NCI-H446 treated with DMSO at 0.1 percent for 48 hours (cell line): ENCODE measurements at regions not wholly inside any gene's neighbourhood (a gene's known extent, or its start where the extent isn't known, plus 50 kb on each side); places are given as distances from the start of the nearest gene placed in this dataset.

Experiments
- DNase-seq: peaks from one replicate; lab custom pipeline; 2025; lab: John Stamatoyannopoulos, UW

DNA sequence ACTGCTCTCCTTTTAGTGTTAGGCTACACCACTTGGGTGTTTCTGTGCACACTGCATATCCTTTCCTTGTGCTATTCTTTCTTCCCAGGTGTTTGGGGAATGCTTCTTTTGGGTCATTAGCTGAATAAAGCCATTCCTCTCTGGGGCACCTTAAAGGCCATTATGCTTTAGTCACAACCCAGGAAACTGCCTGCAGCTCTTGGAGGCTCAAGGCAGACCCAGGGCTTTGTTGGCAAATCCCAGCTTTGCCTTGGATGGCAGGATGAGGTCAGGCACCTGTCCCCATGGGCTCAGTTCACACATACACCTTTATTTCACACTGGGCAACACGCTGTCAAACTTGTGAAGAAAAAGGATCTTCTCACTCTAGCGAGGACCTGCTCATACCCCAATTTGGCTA lies 460.6 kb downstream of the CCSER2 start:
- no peak for DNase-seq

DNA sequence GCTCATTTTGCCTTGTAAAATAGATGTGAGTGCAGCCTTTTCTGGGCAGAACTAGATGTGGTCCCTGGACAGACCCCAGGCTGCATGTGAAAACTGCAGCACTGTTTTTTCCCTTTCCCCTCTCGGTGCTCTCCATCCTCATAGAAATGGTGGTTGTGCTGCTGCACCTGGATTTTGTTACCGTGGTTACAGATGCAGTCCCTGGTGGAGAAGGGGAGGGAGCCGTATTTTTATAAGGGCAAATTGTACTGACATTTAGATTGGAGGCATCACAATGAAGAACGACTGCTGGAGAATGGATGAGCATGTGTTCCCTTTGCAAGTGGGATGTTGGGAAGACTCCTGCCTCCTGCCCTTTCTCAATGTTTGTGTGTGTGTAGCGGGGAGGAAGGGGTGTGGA lies 469.9 kb downstream of the CCSER2 start:
- DNase-seq, result no peak

DNA sequence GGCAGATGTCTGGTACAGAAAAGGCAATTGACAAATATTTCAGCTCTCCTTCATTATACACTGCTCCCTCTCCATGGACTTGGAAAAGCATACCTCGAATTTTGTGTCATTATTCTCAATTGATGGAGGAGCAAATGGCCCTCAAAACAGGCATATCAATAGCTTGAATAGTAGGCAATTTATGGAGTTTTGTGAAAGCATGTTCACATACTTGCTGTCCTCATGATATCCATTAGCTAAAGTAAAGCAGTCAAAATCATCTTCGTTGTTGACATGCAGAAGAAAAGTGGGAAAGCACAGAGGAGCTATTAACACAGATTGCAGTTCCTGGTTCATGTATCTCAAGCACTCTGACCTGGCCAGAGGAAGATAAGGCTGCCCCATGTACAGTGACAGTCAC lies 472.8 kb downstream of the CCSER2 start:
- DNase-seq, result no peak

DNA sequence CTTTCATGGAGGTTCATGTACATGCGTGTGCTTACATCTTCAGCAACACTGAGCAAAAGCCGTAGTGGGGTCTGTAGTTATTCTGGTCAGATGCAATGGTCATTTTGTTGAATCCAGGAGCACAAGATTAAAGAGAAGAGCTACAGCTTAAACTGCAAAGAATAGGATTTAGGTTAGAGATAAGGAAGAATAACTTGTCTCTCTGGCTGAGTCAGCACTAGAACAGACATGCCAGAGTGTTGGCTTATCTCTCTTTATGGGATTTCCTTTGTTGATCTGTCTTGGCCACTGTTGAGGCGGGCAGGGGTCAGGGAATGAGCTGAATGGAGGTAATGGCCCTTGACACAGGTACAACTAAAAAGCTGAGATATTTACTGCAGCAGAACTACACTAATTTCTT lies 473.5 kb downstream of the CCSER2 start:
- DNase-seq, result no peak

DNA sequence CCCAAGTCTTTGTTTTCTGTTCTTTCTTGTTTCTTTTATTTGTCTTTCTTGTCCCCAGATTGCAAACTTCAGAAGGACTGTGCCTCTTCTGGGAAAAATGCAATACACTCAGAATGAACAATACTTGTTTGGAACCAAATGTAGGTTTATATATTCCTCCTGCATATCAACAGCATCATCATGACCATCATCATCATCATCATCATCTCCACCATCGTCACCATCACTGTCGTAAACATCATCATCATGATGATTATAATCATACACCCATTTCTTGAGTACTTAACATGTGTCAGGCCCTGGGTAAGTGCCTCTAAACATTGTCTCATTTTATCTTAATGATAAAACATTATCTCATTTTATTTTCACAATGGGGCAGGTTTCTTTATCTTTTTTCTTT lies 476.8 kb downstream of the CCSER2 start:
- DNase-seq, result no peak

DNA sequence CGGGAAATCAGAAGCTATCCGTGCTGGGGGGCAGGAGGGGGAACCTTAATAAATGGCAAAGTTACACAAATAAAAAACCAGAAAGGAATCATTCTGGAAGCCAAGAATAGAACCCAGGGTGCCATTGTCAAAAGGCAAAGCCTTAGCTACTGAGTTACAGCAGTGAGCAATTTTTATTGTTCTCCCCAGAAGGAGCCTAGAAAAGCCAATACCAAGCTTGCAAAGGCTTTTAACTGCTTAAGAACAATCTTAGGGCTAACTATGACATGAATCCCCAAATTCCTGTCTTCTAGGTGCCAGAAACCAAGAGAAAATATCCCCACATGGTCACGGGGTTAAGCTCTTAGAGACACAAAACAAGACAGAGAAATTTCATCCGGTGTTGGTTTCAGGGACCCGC lies 482.7 kb downstream of the CCSER2 start:
- no peak for DNase-seq

DNA sequence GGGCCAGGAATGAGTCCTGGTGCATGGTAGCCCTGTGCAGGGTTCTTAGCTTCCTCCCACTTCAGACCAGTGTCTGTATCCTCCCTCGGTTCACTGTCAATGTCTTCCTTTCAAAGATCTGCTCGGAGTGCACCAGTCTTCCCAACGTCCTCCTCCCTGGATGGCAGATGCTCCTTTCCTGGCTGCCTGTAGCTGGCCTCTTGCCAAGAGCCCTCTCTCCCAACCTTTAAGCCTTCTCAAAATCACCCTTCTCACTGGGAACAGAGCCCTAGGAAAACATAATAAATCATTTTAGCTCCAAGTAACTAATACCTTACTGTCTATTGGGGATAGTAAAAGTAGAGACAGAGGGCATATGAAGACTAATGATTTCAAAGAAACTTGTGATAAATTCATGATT lies 490.6 kb downstream of the CCSER2 start:
- peak; percentile 79 for DNase-seq

DNA sequence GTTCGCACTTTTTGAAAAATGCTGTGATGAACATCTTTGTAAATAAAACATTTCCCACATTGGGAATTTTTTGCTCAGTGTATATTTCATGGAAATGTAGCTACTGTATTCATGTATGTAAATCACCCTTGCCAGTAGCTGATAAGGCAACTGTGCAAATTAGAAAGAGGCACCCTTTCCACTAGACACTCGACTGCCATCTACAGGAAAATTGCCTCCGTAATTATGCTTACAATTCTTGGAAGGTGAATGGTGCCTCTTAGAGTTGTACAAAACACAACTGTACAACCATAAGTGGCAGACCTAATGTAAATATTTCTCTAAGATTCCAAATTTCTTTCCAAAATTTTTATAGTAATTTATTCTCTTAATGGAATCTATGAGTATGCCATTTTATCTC lies 491.7 kb downstream of the CCSER2 start:
- peak; percentile 13 for DNase-seq

DNA sequence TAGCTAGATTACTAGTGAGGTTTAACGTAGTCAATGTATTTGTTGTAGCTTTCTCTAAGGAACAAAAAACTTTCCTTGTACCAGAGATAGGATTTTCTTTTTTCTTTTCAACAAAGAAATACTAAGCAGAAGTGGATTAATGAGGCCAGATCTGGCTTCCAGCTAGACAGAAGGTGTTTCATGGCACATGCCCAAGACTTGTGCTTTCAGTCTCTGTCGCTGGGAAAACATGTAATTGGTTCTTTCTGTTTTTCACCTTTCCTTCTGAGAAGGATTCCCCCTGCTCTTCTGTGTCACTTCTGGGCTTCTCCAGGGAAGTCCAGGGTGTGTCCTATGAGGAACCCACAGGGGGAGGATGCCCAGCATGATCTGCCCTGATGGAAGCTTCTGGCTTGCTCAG lies 492.2 kb downstream of the CCSER2 start:
- DNase-seq, result peak; percentile 46

DNA sequence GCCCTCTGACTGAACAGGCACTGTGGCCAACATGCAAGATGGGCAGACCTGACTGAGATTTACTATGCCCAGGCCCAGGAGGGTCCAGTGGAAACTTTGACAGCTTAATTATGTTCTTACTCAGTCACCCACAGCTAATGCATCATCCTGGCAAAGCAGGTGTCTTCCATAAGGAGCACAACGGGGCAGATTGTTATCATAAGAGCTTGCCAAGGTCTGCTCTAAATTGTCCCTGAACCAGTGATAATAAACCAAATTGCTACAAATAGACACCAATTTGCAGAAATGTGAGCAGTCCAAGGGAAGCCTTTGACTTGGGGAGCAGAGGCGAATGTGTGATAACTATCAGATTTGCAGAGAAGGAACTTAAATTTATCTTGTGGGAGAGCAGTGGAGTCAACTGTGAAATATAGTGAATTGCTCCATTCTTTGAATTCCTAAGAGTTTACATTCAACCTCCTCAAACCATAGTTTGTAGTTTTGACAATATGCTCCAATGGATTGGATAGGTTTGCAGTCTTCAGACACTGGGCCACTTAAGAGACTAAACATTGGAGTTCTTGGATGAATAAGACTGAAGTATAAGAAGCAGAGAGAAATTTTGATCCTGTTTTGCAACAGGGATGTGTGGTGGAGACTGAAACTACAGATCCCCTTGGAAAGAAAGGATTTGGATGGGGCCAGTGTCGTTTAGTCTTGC lies 494.7 kb downstream of the CCSER2 start:
- DNase-seq, result peak; percentile 13

DNA sequence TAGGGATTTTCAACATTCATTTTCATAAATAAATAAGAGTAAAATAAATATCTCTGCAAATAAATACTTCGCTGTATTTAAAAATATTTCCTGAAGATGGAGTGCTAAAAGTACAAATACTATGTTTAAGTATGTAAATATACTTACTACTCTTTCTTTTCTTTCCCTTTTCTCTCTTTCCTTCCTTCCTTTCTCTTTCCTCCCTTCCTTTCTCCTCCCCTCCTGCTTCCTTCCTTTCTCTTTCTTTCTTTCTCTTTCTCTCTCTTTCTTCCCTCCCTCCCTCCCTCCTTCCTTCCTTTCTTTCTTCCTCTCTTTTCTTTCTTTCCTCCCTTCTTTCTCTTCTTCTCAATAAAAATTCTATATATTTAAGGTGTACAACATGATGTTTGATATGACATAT lies 496.1 kb downstream of the CCSER2 start:
- DNase-seq, result no peak

DNA sequence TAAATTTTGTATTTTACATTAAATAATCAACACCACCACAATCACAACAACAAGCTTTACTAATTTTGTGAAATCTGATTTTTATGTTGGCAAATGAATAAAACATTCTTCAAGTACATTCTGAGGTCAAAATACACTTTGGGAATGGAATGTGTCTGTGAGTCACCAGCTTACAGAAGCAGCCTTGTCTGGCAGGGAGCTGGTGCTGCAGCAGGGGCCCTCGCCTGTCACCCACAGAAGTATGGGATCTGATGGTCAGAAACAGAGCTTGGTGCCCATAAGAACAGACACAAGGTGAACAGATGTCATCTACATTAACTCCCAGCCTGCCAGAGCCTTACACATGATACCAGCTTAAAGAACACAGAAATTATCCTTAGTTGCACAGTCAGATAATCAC lies 496.9 kb downstream of the CCSER2 start:
- no peak for DNase-seq

DNA sequence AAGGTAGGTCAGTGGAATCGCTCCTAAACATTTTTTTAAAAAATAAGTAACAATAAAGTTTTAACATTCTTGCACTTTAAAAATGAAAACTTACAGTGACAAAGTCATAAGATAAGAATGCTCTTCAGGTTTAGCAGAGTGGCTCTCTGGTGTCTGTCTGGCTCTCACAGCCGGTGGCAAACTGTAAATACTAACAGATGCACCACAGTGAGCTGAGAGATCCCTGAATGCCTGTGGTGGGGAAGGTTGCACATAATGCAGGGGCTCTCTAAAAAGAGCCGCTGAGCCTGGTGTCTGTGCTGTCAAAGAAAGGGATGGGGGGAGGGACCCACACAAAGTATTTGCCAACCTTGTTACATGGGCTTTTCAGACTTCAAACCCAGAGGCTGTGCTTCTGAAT lies 498.3 kb downstream of the CCSER2 start:
- no peak for DNase-seq

DNA sequence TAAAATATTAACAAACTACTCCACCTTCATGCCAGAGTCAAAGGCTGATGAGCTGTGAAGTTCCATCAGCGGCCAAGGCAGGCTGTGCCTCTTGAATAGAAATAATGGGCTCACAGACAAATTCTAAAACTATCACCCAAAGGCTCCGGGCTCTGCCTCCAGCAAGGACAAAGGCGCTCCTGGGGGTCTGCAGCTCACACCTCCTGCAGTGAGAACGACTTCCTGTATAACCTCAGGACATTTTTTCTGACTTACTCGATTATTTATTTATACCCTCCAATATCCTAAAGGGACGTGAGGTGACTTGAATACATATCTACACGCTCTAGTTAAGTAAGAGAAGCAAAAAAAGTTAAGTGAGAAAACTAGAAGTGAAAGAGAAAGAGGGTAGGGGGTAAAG lies 500.7 kb downstream of the CCSER2 start:
- DNase-seq, result no peak

DNA sequence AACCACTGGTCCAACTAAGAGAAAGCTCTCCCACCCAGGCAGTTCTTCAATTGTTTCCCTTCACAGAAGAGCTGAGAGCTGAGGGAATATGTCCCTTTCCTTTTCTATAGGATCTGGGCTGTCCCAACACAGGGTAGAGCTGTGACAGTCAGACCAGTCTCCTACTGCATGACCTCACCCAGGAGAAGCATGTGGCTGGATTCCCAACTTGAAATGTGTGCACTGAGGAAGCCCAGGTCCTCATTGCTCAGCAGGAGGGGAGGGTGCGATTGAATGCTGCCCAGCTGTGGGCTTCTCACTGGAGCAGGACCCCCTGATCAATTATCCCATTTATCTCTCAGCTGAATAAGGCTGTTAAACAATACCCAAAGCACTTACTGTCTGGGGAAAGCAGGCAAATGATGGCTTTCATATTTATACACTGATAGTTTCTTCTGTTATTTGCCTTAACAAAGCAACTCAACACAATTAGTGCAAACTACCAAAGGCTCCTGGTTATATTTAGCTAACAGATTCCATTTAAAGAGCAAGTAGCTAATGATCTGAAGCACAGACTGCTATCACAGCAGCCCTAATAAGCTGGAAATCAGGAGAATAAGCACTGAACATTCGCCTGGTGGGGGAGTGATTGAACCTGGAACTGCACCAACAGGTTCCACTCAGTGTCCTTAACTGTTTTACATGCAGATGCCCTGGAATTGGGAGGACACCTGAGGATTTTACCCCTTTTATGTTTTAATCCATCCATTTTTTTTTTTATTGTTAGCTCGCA lies 508.8 kb downstream of the CCSER2 start:
- no peak for DNase-seq

DNA sequence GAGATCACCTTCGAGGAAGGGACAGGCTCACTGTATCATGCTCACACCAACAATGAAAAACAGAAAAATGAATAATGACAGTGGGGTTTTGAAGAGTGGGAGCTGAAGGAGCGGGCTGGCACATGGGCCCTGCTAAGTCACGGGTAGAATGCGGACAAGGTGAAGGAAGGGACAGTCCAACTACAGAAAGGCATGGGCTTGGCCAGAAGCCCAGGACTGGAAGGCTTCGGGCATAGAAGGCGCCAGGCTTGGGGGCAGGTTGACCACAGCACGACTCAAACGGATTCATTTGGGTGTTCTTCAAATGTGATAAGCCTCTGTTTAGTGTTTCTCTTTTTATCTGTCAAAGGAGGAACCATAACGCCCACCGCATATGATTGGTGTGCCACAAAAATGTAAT lies 509.5 kb downstream of the CCSER2 start:
- no peak for DNase-seq

DNA sequence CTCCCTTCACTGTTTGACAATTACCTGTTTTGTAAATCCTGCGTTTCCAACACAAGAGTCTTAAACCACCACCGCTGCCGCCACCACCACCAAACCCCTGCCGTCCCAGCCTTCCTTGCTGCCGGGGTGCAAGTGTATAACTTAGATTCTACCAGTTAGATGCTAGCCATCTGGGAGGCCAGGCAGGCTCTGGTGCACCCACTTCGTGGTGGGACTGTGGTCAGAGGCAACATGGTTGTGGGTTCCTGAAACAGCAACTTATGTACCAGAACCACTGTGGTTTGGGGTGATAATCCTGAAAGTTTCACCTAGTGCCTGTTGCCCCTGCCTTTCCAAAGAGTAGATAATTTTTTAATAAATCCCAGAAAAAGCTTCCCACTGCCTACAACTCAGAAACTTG lies 510.5 kb downstream of the CCSER2 start:
- DNase-seq, result no peak

DNA sequence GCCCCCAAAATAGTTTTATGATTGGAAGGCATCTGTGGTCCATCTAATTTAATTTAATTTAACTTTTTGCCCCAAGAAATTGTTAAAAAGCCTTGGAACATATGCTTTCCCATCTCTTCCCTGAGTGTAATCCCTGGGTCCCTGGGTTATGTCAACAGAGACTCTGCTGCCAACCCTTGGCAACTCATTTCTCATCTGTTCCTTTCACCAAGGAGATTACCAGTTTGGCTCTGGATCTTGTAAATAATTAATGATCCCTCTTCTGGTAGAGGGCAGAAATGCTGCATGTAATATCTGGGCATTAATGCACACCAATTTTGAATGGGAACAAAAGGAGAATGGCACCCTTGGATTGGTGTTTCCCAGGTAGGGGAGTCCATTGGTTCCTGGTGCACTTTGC lies 514.2 kb downstream of the CCSER2 start:
- DNase-seq, result peak; percentile 72

DNA sequence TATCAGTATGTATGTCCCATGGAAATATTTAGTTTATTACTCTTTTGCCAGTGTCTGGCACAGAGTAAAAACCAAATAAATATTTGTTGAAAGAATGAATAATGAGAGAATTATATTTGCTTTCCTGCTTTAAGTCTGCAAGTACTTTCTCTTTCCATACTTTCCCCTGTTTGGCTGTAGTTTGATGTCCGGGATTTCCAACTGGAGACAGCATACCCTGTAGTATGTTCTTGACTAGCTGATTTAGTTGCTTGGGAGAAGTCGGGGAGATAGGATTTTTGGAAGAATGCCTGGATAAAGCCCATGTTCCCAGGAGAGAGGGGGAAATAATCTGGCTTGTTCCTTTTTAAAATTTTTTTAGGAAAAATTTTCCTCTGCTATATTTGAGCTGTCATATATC lies 516.1 kb downstream of the CCSER2 start:
- no peak for DNase-seq

DNA sequence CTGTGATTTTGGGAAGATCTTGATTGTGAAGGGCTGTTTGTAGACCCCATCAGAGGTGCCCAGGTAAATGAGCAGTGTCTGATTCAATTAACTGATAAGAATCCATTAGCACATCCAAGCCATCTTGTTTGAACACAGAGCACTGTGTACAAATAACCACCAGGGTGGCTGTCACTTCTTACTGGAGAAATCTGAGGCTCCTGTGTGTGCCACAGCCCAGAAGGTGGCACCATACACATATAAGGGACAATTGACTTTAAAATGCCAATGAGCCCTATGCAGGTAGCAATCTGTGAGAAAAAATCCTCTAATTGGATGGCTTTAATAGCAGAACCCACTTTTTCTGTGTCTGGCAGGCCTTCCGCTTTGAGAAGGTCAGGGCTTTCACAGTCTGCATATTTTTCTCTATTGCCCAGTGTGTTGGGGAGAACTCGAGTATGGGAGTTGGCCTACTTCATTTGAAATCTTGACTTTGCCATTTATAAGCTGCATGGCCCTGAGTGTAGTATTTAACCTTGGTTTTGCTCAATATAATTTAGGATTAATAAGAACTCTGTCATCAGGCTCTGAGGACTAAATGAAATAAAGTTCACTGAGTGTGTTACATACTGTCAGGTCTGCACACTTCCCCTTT lies 517.4 kb downstream of the CCSER2 start:
- DNase-seq, result no peak

DNA sequence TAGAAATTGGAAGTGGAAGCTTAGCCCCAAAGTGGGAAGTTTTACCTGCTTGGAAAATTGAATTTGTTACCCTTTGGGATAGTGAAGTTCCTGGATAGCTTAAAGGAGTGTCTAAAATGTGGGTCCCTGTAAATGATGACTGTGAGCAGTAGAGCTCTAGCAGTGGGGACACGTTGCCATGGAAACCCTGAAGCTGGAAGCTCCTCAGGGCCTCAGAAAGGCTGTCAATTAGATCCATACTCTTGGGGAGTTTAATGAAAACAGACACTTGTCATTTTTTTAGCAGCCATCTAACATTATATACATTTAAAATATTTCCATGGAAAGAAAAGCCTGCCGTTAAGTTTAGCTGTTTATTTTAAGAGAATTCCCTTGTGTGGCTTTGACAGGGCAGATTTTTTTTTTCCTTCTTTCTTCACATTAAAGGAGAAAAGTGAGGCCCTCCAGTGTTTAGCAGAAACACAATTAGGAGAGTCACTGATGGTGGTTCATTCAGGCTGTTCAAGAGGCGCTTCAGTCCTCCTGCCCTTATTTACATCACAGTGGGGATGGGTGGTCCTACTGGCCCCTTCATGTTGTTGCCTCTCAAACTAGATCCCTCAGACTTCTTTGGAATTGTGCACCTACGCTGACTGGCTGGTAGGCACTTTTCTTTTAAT lies 518.4 kb downstream of the CCSER2 start:
- no peak for DNase-seq

DNA sequence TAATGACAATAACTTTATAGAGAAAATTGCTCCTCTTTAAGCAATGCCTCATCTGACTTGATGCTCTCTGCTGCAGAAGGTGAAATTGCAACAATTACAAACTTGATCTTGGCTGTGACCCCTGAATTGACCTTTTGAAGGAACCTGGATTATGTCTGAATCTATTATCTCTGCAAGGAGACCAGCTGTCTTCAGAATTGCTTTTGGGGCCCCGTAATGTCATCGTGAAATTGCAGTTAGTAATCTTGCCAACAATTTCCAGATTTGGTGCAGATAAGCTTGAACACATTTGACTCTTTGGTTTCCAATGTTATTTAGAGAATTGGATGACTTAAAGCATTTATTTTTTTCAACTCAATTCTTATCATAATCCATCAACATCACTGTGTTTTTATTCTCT lies 520.6 kb downstream of the CCSER2 start:
- DNase-seq, result no peak

DNA sequence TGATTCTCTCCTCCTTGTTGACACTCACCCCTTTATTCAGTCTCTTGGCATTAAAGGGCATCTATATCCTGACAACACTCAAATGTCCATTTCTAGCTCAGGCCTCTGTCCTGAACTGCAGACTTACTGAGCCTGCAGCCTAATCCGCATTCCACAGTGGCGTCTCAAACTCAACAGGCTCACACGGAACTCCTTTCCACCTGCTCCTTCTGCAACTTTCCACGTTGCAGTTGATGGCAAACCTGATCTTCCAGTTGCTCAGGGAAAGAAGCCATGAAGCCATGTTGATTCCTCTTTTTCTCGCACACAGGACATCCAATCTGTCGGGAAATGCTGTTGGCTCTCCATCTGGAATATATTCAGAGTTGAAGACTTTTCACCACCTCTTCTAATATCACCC lies 522.4 kb downstream of the CCSER2 start:
- no peak for DNase-seq
